Neuronal stem cell (in vitro differentiated cells): ENCODE measurements at regions not wholly inside any gene's neighbourhood (a gene's known extent, or its start where the extent isn't known, plus 50 kb on each side); places are given as distances from the start of the nearest gene placed in this dataset.
"Not testable (repeated sequence)": the region's sequence is repeated elsewhere in the genome, so short reads cannot be mapped to it uniquely, and the experiment has no call there.

Experiments
- DNase-seq: peaks from one replicate; pipeline ENCODE4 v3.0.0-alpha.2; 2013; ENCODE audit warnings: low spot score
- H2AFZ ChIP-seq: one replicate; pipeline ENCODE4 v1.6.1; 2013; ENCODE audit warnings: mild to moderate bottlenecking, low read length, inconsistent platforms
- H2AK5ac ChIP-seq: 2 replicates; pipeline ENCODE4 v1.6.1; 2013; ENCODE audit warnings: low read depth, mild to moderate bottlenecking, inconsistent platforms, low read length, moderate library complexity, mixed read lengths
- H2BK120ac ChIP-seq: 2 replicates; pipeline ENCODE4 v1.6.1; 2013; ENCODE audit warnings: low read depth, mild to moderate bottlenecking, inconsistent platforms, low read length, moderate library complexity, mixed read lengths
- H2BK12ac ChIP-seq: one replicate; pipeline ENCODE4 v1.6.1; 2013; ENCODE audit warnings: low read length, inconsistent platforms
- H2BK15ac ChIP-seq: 2 replicates; pipeline ENCODE4 v1.6.1; 2013; ENCODE audit warnings: mild to moderate bottlenecking, low read length, inconsistent platforms, mixed read lengths
- H2BK5ac ChIP-seq: one replicate; pipeline ENCODE4 v1.6.1; 2013; ENCODE audit warnings: inconsistent platforms, mild to moderate bottlenecking, low read length, moderate library complexity
- H3K14ac ChIP-seq: one replicate; pipeline ENCODE4 v1.6.1; 2013; ENCODE audit warnings: low read length, inconsistent platforms
- H3K18ac ChIP-seq: 2 replicates; pipeline ENCODE4 v1.6.1; 2013; ENCODE audit warnings: low read length, inconsistent platforms
- H3K23ac ChIP-seq: 2 replicates; pipeline ENCODE4 v1.6.1; 2013; ENCODE audit warnings: low read depth, mild to moderate bottlenecking, mixed read lengths, low read length, inconsistent platforms; ENCODE audit not compliant: poor library complexity
- H3K27ac ChIP-seq: replicated peaks from 3 replicates; pipeline ENCODE4 v1.5.1; 2013; ENCODE audit warnings: low read length, inconsistent platforms
- H3K27me3 ChIP-seq, 3 experiments: 2 replicates each; pipeline ENCODE4 v1.6.1; 2013; ENCODE audit warnings: low read length in 3 of 3, mild to moderate bottlenecking in 2 of 3, inconsistent platforms in 1 of 3, low read depth in 1 of 3, mixed read lengths in 1 of 3, moderate library complexity in 1 of 3; ENCODE audit not compliant: control insufficient read depth in 3 of 3, insufficient read depth in 3 of 3
- H3K36me3 ChIP-seq, 2 donors: replicated peaks in 1 of 2; 2 replicates each; pipeline ENCODE4 v1.6.1; 2013; ENCODE audit warnings: low read length in 2 of 2; ENCODE audit not compliant: control insufficient read depth in 2 of 2, insufficient read depth in 2 of 2
- H3K4ac ChIP-seq: 2 replicates; pipeline ENCODE4 v1.6.1; 2013; ENCODE audit warnings: inconsistent platforms, mild to moderate bottlenecking, low read length, moderate library complexity
- H3K4me1 ChIP-seq, 2 donors: 1 replicate in 1 of 2; 2 replicates in 1 of 2; pipeline ENCODE4 v1.6.1; 2013; ENCODE audit warnings: low read length in 2 of 2, low read depth in 1 of 2; ENCODE audit not compliant: control insufficient read depth in 2 of 2, insufficient read depth in 1 of 2
- H3K4me2 ChIP-seq: one replicate; pipeline ENCODE4 v1.6.1; 2013; ENCODE audit warnings: mild to moderate bottlenecking, low read length, inconsistent platforms; ENCODE audit not compliant: insufficient read depth, poor library complexity, severe bottlenecking
- H3K4me3 ChIP-seq, 2 donors: 2 replicates each; pipeline ENCODE4 v1.5.1; 2013; ENCODE audit warnings: low read length in 2 of 2, mild to moderate bottlenecking in 2 of 2, inconsistent platforms in 1 of 2, moderate library complexity in 1 of 2
- H3K79me1 ChIP-seq: one replicate; pipeline ENCODE4 v1.6.1; 2013; ENCODE audit warnings: low read depth, mild to moderate bottlenecking, inconsistent platforms, low read length, moderate library complexity
- H3K9ac ChIP-seq: one replicate; pipeline ENCODE4 v1.6.1; 2013; ENCODE audit warnings: mild to moderate bottlenecking, low read depth, low read length, inconsistent platforms; ENCODE audit not compliant: poor library complexity
- H3K9me3 ChIP-seq, 2 donors: replicated peaks in 1 of 2; 2 replicates each; pipeline versions ENCODE3 to v1.6.1; 2013; ENCODE audit warnings: low read length in 2 of 2, mild to moderate bottlenecking in 2 of 2, inconsistent platforms in 1 of 2, low read depth in 1 of 2, mixed read lengths in 1 of 2, moderate library complexity in 1 of 2; ENCODE audit not compliant: control insufficient read depth in 2 of 2, insufficient read depth in 1 of 2
- H4K8ac ChIP-seq: one replicate; pipeline ENCODE4 v1.6.1; 2013; ENCODE audit warnings: low read depth, mild to moderate bottlenecking, inconsistent platforms, low read length, moderate library complexity
- H4K91ac ChIP-seq: one replicate; pipeline ENCODE4 v1.6.1; 2013; ENCODE audit warnings: low read length, low read depth, mild to moderate bottlenecking, inconsistent platforms; ENCODE audit not compliant: poor library complexity
- WGBS, 2 donors: extraction: QIAGEN DNeasy Blood & Tissue Kit; methylation state at CpG; one replicate each; pipeline ENCODE4 v1.1.7; 2013; ENCODE audit warnings: missing lambda C conversion rate in 2 of 2, mixed read lengths in 1 of 2; ENCODE audit not compliant: insufficient read length in 2 of 2, insufficient replicate concordance in 1 of 2; ENCODE audit errors: extremely low coverage in 2 of 2; 5-methylcytosine and 5-hydroxymethylcytosine counted together

DNA sequence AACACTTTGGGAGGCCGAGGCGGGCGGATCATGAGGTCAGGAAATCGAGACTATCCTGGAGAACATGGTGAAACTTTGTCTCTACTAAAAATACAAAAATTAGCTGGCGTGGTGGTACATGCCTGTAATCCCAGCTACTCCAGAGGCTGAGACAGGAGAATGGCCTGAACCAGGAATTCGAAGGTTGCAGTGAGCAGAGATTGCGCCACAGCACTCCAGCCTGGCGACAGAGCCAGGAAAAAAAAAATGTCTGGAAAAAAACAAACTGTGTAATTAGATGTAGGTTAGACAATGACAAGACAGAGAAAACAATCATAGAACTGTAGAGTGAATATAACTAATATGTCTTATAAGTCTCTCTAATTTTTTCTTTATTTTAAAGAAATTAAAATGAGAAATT, 1002.5 kb upstream of the LCORL start:
- Histone ChIP-seq H3K9me3 (no peaks in the 10 kb centered on the region), H3K9ac (no peak overlapping the region), H2BK5ac (no peak overlapping the region), H3K4me3 (no peak overlapping the region), H2BK120ac (no peak overlapping the region), H2AK5ac (no peak overlapping the region), H2BK12ac (no peak overlapping the region), H3K4ac (no peak overlapping the region), H2BK15ac (no peak overlapping the region), H3K4me2 (no peak overlapping the region), H3K18ac (no peak overlapping the region), H3K36me3 (no peaks in the 10 kb centered on the region), H3K79me1 (no peaks in the 10 kb centered on the region), H4K91ac (no peak overlapping the region), H3K4me1 (no peaks in the 10 kb centered on the region), H2AFZ (no peak overlapping the region), H3K27ac (no peak overlapping the region), H4K8ac (no peak overlapping the region), H3K14ac (no peak overlapping the region), H3K27me3 (no peaks in the 10 kb centered on the region), H3K23ac (no peak overlapping the region)
- no CpG with 5 or more reads among the region's 8 CpGs for WGBS, 2 donors
- no peak for DNase-seq

DNA sequence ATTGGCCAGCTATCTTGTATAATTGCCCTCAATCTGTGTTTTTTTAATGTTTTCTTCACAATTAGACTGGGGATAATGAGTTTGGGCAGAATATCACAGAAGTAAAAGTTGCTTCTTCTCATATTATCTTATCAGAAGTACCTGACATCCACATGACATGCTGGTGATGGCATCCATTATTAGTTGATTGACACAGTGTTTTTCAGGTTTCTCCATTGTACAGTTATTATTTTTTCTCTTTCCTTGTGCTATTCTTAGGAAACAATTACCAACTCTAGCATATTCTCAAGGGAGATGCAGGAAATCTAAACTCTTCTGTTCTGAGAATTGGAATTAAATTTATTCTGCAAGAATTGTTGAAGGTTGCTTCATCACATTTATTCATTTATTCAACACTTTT, 1000.1 kb upstream of the LCORL start:
- H2BK5ac ChIP-seq, result no peak overlapping the region
- no peak overlapping the region for H2BK120ac ChIP-seq
- no peak overlapping the region for H3K23ac ChIP-seq
- no peak for DNase-seq
- no peak overlapping the region for H3K27ac ChIP-seq
- no peaks in the 10 kb centered on the region for H3K79me1 ChIP-seq
- no peak overlapping the region for H3K4me3 ChIP-seq
- H3K36me3 ChIP-seq, result no peaks in the 10 kb centered on the region
- H3K9me3 ChIP-seq, result no peaks in the 10 kb centered on the region
- H3K18ac ChIP-seq, result no peak overlapping the region
- no peak overlapping the region for H3K4me2 ChIP-seq
- no peaks in the 10 kb centered on the region for H3K4me1 ChIP-seq
- H2BK12ac ChIP-seq, result no peak overlapping the region
- H3K14ac ChIP-seq, result no peak overlapping the region
- no peak overlapping the region for H4K8ac ChIP-seq
- H3K9ac ChIP-seq, result no peak overlapping the region
- no peak overlapping the region for H4K91ac ChIP-seq
- no peak overlapping the region for H2AK5ac ChIP-seq
- H3K27me3 ChIP-seq, result no peaks in the 10 kb centered on the region
- no peak overlapping the region for H2BK15ac ChIP-seq
- no peak overlapping the region for H3K4ac ChIP-seq
- no peak overlapping the region for H2AFZ ChIP-seq

DNA sequence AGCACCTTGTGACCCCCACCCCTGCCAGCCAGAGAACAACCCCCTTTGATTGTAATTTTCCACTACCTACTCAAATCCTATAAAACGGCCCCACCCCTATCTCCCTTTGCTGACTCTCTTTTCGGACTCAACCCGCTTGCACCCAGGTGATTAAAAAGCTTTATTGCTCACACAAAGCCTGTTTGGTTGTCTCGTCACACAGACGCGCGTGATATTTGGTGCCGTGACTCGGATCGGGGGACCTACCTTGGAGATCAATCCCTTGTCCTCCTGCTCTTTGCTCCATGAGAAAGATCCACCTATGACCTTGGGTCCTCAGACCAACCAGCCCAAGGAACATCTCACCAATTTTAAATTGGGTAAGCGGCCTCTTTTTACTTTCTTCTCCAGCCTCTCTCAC, 995.0 kb upstream of the LCORL start:
- not testable (repeated sequence) for H3K4ac ChIP-seq, H2BK15ac ChIP-seq, H3K9ac ChIP-seq, H3K18ac ChIP-seq, H3K36me3 ChIP-seq, H3K14ac ChIP-seq, H3K27ac ChIP-seq, H3K9me3 ChIP-seq, H3K23ac ChIP-seq, H3K4me1 ChIP-seq, H2BK120ac ChIP-seq, H2BK5ac ChIP-seq, H2BK12ac ChIP-seq, DNase-seq, H3K27me3 ChIP-seq, H3K79me1 ChIP-seq, H4K91ac ChIP-seq, H3K4me3 ChIP-seq, H3K4me2 ChIP-seq, H2AK5ac ChIP-seq, H2AFZ ChIP-seq, H4K8ac ChIP-seq
- WGBS, 2 donors, result no CpG with 5 or more reads among the region's 11 CpGs

DNA sequence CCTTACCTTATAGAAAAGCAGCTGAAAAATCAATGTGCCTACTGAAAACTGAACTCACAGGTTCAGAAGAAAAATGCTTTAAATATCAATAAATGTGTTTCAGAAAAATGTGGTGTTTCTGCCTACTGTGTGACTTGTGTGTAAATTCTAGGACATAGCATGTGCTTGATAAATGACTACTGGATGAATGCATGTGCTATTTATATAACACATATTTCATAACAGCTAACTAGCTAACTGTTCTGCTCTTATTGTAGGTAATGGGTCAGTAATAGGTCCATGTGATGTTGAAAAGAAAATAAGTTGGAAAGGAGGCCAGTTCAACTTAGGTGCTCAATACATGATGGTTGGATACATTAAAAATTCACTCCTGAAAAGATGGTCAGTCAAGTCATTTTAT, 993.0 kb upstream of the LCORL start:
- Histone ChIP-seq H3K27me3 (no peaks in the 10 kb centered on the region), H3K27ac (no peak overlapping the region), H2BK120ac (no peak overlapping the region), H3K18ac (no peak overlapping the region), H2AK5ac (no peak overlapping the region), H2BK12ac (no peak overlapping the region), H3K4me1 (peaks cover 7 to 8% of the 10 kb centered on the region in 2 donors), H4K8ac (no peak overlapping the region), H3K79me1 (no peaks in the 10 kb centered on the region), H4K91ac (no peak overlapping the region), H2BK5ac (no peak overlapping the region), H3K4ac (no peak overlapping the region), H3K23ac (no peak overlapping the region), H3K14ac (no peak overlapping the region), H2AFZ (no peak overlapping the region), H3K9me3 (no peaks in the 10 kb centered on the region), H3K36me3 (no peaks in the 10 kb centered on the region), H3K4me3 (no peak overlapping the region), H3K4me2 (no peak overlapping the region), H2BK15ac (no peak overlapping the region), H3K9ac (no peak overlapping the region)
- no peak for DNase-seq
